HFF-Myc (cell line): ENCODE measurements at regions not wholly inside any gene's neighbourhood (a gene's known extent, or its start where the extent isn't known, plus 50 kb on each side); places are given as distances from the start of the nearest gene placed in this dataset.

Experiments
- DNase-seq: peaks from one replicate; pipeline ENCODE4 v3.0.0-alpha.2; 2011; ENCODE audit warnings: low read depth; ENCODE audit errors: extremely low read depth
- H3K4me3 ChIP-seq: replicated peaks from 2 replicates; pipeline ENCODE4 v1.5.1; 2011; ENCODE audit warnings: low read depth, mild to moderate bottlenecking, control low read depth, low read length
- CTCF ChIP-seq: IDR thresholded peaks from 2 replicates; pipeline ENCODE4 v1.5.1; 2012; ENCODE audit warnings: mild to moderate bottlenecking, low read depth, low read length, control low read depth; ENCODE audit errors: missing control alignments

GRCh38 chr5:62708481-62709325, 130.1 kb downstream of the LRRC70 start:
- no peak overlapping the region for H3K4me3 ChIP-seq
- no peak for TF ChIP-seq CTCF
- no peak for DNase-seq

DNA sequence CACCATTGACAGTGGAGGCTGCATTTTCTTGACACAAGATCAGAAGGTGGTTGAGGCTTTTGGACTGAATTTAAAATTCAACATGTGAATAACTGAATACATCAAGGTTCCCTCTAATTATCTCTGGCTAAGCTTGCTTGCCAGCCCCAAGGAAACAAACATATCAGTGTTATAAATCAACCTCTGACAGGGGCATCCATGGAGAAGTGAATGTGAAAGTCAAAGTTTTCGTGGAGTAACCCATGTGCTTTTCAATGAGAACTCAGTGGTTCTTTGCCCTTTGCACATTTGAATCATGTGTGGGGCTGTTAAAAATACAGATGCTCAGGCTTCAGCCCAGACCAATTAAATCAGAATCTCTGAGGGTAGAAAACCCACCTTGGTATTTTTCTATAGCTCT, 128.9 kb downstream of the LRRC70 start:
- TF ChIP-seq CTCF = no peak
- no peak for DNase-seq
- H3K4me3 ChIP-seq = no peak overlapping the region

- TF ChIP-seq CTCF = no peak
- no peak overlapping the region for H3K4me3 ChIP-seq
- no peak for DNase-seq
Observed at GRCh38 chr5:62707131-62707530, 128.5 kb downstream of the LRRC70 start.

GRCh38 chr5:62705022-62705421, 126.4 kb downstream of the LRRC70 start:
- DNase-seq = no peak
- no peak for TF ChIP-seq CTCF
- H3K4me3 ChIP-seq = no peak overlapping the region

- no peak overlapping the region for H3K4me3 ChIP-seq
- no peak for TF ChIP-seq CTCF
- DNase-seq = no peak
Observed at GRCh38 chr5:62702126-62702525, 123.5 kb downstream of the LRRC70 start.

DNA sequence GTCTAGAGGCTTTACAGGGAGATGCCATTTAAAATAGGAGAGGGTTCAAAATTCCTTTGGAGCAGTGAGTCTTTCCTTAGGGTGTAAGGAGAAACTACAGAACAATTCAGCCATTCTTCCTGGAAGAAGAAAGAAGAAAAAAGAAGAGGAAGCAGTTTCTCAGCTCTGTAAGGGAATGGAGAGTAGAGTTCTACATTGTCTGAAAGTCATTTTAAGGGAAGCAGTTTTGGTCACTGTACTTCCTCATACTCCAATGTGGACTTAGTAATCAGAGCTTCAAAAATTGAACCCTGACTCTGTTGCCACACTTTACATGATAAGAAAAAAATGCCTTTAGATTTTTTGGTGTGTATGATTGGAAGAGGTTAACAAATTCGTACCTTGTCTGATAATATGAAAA, 122.4 kb downstream of the LRRC70 start:
- no peak for DNase-seq
- TF ChIP-seq CTCF = no peak
- no peak overlapping the region for H3K4me3 ChIP-seq

DNA sequence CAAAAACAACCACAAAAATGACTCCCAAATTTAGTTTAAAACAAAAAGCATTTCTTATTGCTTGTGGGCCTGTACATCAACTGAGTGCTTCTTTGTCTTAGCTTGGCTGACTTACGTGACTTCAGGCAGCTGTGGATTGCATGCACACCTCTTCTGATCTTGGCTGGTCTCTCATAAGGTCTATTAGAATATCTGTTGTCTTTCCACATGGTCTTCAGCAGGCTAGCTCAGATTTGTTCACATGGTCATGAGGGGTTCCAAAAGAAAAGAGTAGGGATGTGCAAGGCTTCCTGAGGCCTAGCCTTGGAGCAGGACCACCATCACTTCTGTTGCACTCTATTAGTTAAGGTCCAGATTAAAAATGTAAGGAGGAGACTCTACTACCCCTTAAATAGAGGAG, 120.1 kb downstream of the LRRC70 start:
- H3K4me3 ChIP-seq = no peak overlapping the region
- no peak for DNase-seq
- no peak for TF ChIP-seq CTCF
